Astrocyte (in vitro differentiated cells and primary cell): ENCODE measurements at regions not wholly inside any gene's neighbourhood (a gene's known extent, or its start where the extent isn't known, plus 50 kb on each side); places are given as distances from the start of the nearest gene placed in this dataset.

Experiments
- DNase-seq: peaks from one replicate; pipeline ENCODE4 v3.0.0-alpha.2; 2010; ENCODE audit warnings: low read depth
- FAIRE-seq: peaks from 2 replicates; lab custom pipeline; 2011; peaks lifted over from hg19 to GRCh38; lab: Jason Lieb, UNC
- H2AFZ ChIP-seq: 2 replicates; pipeline ENCODE4 v1.6.0; 2012; ENCODE audit warnings: low read depth, low read length, inconsistent platforms
- H3K27ac ChIP-seq: 2 replicates; pipeline ENCODE4 v1.5.1; 2011; ENCODE audit warnings: low read depth, low read length, inconsistent platforms
- H3K27me3 ChIP-seq: 2 replicates; pipeline ENCODE4 v1.6.0; 2011; ENCODE audit warnings: low read length, inconsistent platforms; ENCODE audit not compliant: insufficient read depth
- H3K36me3 ChIP-seq: 2 replicates; pipeline ENCODE4 v1.5.1; 2011; ENCODE audit warnings: low read length, inconsistent platforms; ENCODE audit not compliant: insufficient read depth
- H3K4me1 ChIP-seq: 2 replicates; pipeline ENCODE4 v1.5.1; 2011; ENCODE audit warnings: low read length, inconsistent platforms; ENCODE audit not compliant: insufficient read depth
- H3K4me2 ChIP-seq: 2 replicates; pipeline ENCODE4 v1.6.0; 2012; ENCODE audit warnings: low read length, inconsistent platforms
- H3K4me3 ChIP-seq: 2 replicates; pipeline ENCODE4 v1.5.1; 2011; ENCODE audit warnings: low read depth, mild to moderate bottlenecking, low read length, inconsistent platforms; ENCODE audit not compliant: insufficient read depth
- H3K79me2 ChIP-seq: 2 replicates; pipeline ENCODE4 v1.6.0; 2012; ENCODE audit warnings: mild to moderate bottlenecking, low read length, inconsistent platforms; ENCODE audit not compliant: insufficient read depth
- H3K9ac ChIP-seq: 2 replicates; pipeline ENCODE4 v1.6.0; 2012; ENCODE audit warnings: mild to moderate bottlenecking, low read length, inconsistent platforms
- H3K9me3 ChIP-seq: 2 replicates; pipeline ENCODE4 v1.5.1; 2012; ENCODE audit warnings: low read depth, mild to moderate bottlenecking, low read length, inconsistent platforms; ENCODE audit not compliant: insufficient read depth
- H4K20me1 ChIP-seq: 2 replicates; pipeline ENCODE4 v1.6.0; 2012; ENCODE audit warnings: low read length, inconsistent platforms; ENCODE audit not compliant: insufficient read depth
- H3K27ac Mint-ChIP-seq: one replicate; pipeline ENCODE4 v1.8.0; 2021; ENCODE audit warnings: mild to moderate bottlenecking, mixed read lengths; ENCODE audit not compliant: unreplicated experiment
- H3K27me3 Mint-ChIP-seq: one replicate; pipeline ENCODE4 v1.8.0; 2021; ENCODE audit warnings: low read depth, mixed read lengths; ENCODE audit not compliant: unreplicated experiment
- H3K36me3 Mint-ChIP-seq: one replicate; pipeline ENCODE4 v1.8.0; 2021; ENCODE audit warnings: low read depth, mixed read lengths; ENCODE audit not compliant: unreplicated experiment
- H3K4me1 Mint-ChIP-seq: one replicate; pipeline ENCODE4 v1.8.0; 2021; ENCODE audit warnings: low read depth, mixed read lengths; ENCODE audit not compliant: unreplicated experiment
- H3K4me3 Mint-ChIP-seq: one replicate; pipeline ENCODE4 v1.8.0; 2021; ENCODE audit warnings: mild to moderate bottlenecking, moderate library complexity, mixed read lengths; ENCODE audit not compliant: unreplicated experiment
- H3K9me3 Mint-ChIP-seq: one replicate; pipeline ENCODE4 v1.8.0; 2021; ENCODE audit warnings: mild to moderate bottlenecking, mixed read lengths; ENCODE audit not compliant: unreplicated experiment
- CTCF ChIP-seq: IDR thresholded peaks from 2 replicates; pipeline ENCODE4 v1.5.1; 2011; ENCODE audit warnings: low read depth, mild to moderate bottlenecking, inconsistent platforms, low read length, moderate library complexity; ENCODE audit not compliant: insufficient read depth
- EZH2 ChIP-seq: IDR thresholded peaks from 2 replicates; pipeline ENCODE4 v1.6.1; 2012; ENCODE audit warnings: mild to moderate bottlenecking, low read length, inconsistent platforms; ENCODE audit not compliant: insufficient read depth

- Mint-ChIP-seq H3K9me3 (no peaks in the 10 kb centered on the region), H3K36me3 (no peaks in the 10 kb centered on the region), H3K4me3 (no peak overlapping the region), H3K27ac (no peak overlapping the region), H3K27me3 (no peaks in the 10 kb centered on the region), H3K4me1 (no peaks in the 10 kb centered on the region)
- H4K20me1 ChIP-seq: no peaks in the 10 kb centered on the region
- H3K4me2 ChIP-seq: no peak overlapping the region
- H3K27ac ChIP-seq: no peak overlapping the region
- no peaks in the 10 kb centered on the region for H3K4me1 ChIP-seq
- DNase-seq (no peak), FAIRE-seq (no peak)
- no peak overlapping the region for H3K9ac ChIP-seq
- H3K79me2 ChIP-seq: no peaks in the 10 kb centered on the region
- H2AFZ ChIP-seq: no peak overlapping the region
- no peak overlapping the region for H3K4me3 ChIP-seq
- TF ChIP-seq CTCF (no peak), EZH2 (no peak)
- H3K27me3 ChIP-seq: no peaks in the 10 kb centered on the region
- H3K36me3 ChIP-seq: no peaks in the 10 kb centered on the region
- H3K9me3 ChIP-seq: no peaks in the 10 kb centered on the region
These were observed 136.4 kb downstream of the SST start for GRCh38 chr3:187533797-187534196.

- no peaks in the 10 kb centered on the region for H4K20me1 ChIP-seq
- no peak overlapping the region for H3K4me3 Mint-ChIP-seq
- no peak overlapping the region for H3K27ac Mint-ChIP-seq
- H3K9ac ChIP-seq: no peak overlapping the region
- H3K4me1 Mint-ChIP-seq: no peaks in the 10 kb centered on the region
- H3K27me3 ChIP-seq: no peaks in the 10 kb centered on the region
- no peaks in the 10 kb centered on the region for H3K9me3 Mint-ChIP-seq
- H3K79me2 ChIP-seq: no peaks in the 10 kb centered on the region
- no peak overlapping the region for H2AFZ ChIP-seq
- no peak overlapping the region for H3K4me3 ChIP-seq
- H3K36me3 ChIP-seq: no peaks in the 10 kb centered on the region
- H3K9me3 ChIP-seq: no peaks in the 10 kb centered on the region
- no peaks in the 10 kb centered on the region for H3K4me1 ChIP-seq
- no peaks in the 10 kb centered on the region for H3K27me3 Mint-ChIP-seq
- TF ChIP-seq CTCF: no peak
- no peak for TF ChIP-seq EZH2
- no peak overlapping the region for H3K27ac ChIP-seq
- no peak overlapping the region for H3K4me2 ChIP-seq
- DNase-seq (no peak), FAIRE-seq (no peak)
- no peaks in the 10 kb centered on the region for H3K36me3 Mint-ChIP-seq
These were observed 138.4 kb downstream of the SST start for GRCh38 chr3:187531831-187532230.

- Histone ChIP-seq H3K4me2 (no peak overlapping the region), H3K36me3 (no peaks in the 10 kb centered on the region), H3K4me1 (peaks cover 18% of the 10 kb centered on the region), H3K9ac (no peak overlapping the region), H4K20me1 (no peaks in the 10 kb centered on the region), H3K9me3 (no peaks in the 10 kb centered on the region), H3K4me3 (no peak overlapping the region), H2AFZ (no peak overlapping the region), H3K27me3 (no peaks in the 10 kb centered on the region), H3K79me2 (no peaks in the 10 kb centered on the region), H3K27ac (no peak overlapping the region)
- no peak for FAIRE-seq
- H3K27ac Mint-ChIP-seq: no peak overlapping the region
- H3K27me3 Mint-ChIP-seq: no peaks in the 10 kb centered on the region
- H3K4me1 Mint-ChIP-seq: peaks cover 23% of the 10 kb centered on the region
- DNase-seq: no peak
- no peak for TF ChIP-seq CTCF
- TF ChIP-seq EZH2: no peak
- H3K36me3 Mint-ChIP-seq: no peaks in the 10 kb centered on the region
- no peak overlapping the region for H3K4me3 Mint-ChIP-seq
- H3K9me3 Mint-ChIP-seq: peaks cover 2% of the 10 kb centered on the region
These were observed 147.3 kb downstream of the SST start for GRCh38 chr3:187522890-187523289.
